HepG2 (cell line): ENCODE measurements at regions not wholly inside any gene's neighbourhood (a gene's known extent, or its start where the extent isn't known, plus 50 kb on each side); places are given as distances from the start of the nearest gene placed in this dataset.

ENCODE experiments used
- BCL3 ChIP-seq: sonication (generic); formaldehyde crosslinking; IDR thresholded peaks from 2 replicates; pipeline ENCODE4 v1.5.1; 2020; ENCODE audit warnings: mild to moderate bottlenecking, missing genetic modification reagents, moderate library complexity
- CENPX ChIP-seq: sonication (generic); formaldehyde crosslinking; IDR thresholded peaks from 2 replicates; pipeline ENCODE4 v1.9.0; 2021; ENCODE audit warnings: mild to moderate bottlenecking, missing genetic modification reagents, moderate library complexity
- CREB1 ChIP-seq, 2 experiments: fragments of 450-650 bp in 1 of 2; IDR thresholded peaks; 2 replicates each; pipeline ENCODE4 v1.6.1; 2016 to 2017; ENCODE audit warnings: control low read depth in 1 of 2, mild to moderate bottlenecking in 1 of 2, missing compliant biosample characterization in 1 of 2, missing genetic modification characterization in 1 of 2
- ERF ChIP-seq: IDR thresholded peaks from 2 replicates; pipeline ENCODE4 v1.6.1; 2018; ENCODE audit warnings: missing biosample characterization, missing genetic modification reagents
- HOMEZ ChIP-seq: IDR thresholded peaks from 2 replicates; pipeline ENCODE4 v1.6.1; 2016; ENCODE audit warnings: low read depth
- IKZF1 ChIP-seq: fragments of 450-650 bp; IDR thresholded peaks from 2 replicates; pipeline ENCODE4 v1.7.1; 2016
- KMT2B ChIP-seq: IDR thresholded peaks from 2 replicates; pipeline ENCODE4 v1.6.1; 2016; ENCODE audit warnings: missing genetic modification reagents, missing compliant biosample characterization
- MTA3 ChIP-seq: sonication (generic); formaldehyde crosslinking; IDR thresholded peaks from 2 replicates; pipeline ENCODE4 v1.4.0; 2020; ENCODE audit warnings: missing genetic modification reagents
- NKX3-1 ChIP-seq: sonication (generic); formaldehyde crosslinking; IDR thresholded peaks from 2 replicates; pipeline ENCODE4 v1.5.0; 2020; ENCODE audit warnings: missing genetic modification reagents
- PBX2 ChIP-seq: IDR thresholded peaks from 2 replicates; pipeline ENCODE4 v1.6.1; 2016; ENCODE audit warnings: control low read depth
- REL ChIP-seq: sonication (generic); formaldehyde crosslinking; conservative IDR thresholded peaks from 2 replicates; pipeline ENCODE4 v1.8.0; 2022; ENCODE audit warnings: mild to moderate bottlenecking, missing genetic modification reagents, moderate library complexity
- RFXANK ChIP-seq: IDR thresholded peaks from 2 replicates; pipeline ENCODE4 v1.6.1; 2016
- SALL2 ChIP-seq: sonication (generic); formaldehyde crosslinking; IDR thresholded peaks from 2 replicates; pipeline ENCODE4 v1.8.1; 2023; ENCODE audit warnings: mild to moderate bottlenecking, missing genetic modification reagents, inconsistent platforms
- THRA ChIP-seq: sonication (generic); formaldehyde crosslinking; IDR thresholded peaks from 2 replicates; pipeline ENCODE4 v1.4.0; 2020; ENCODE audit warnings: missing genetic modification reagents, borderline replicate concordance
- ZBTB20 ChIP-seq: sonication (generic); formaldehyde crosslinking; IDR thresholded peaks from 2 replicates; pipeline ENCODE4 v1.8.1; 2023; ENCODE audit warnings: missing genetic modification reagents, low read depth, mild to moderate bottlenecking, borderline replicate concordance
- ZBTB38 ChIP-seq: sonication (generic); formaldehyde crosslinking; IDR thresholded peaks from 2 replicates; pipeline ENCODE4 v1.5.1; 2020; ENCODE audit warnings: mild to moderate bottlenecking, missing genetic modification reagents
- ZMYM2 ChIP-seq: sonication (generic); formaldehyde crosslinking; IDR thresholded peaks from 2 replicates; pipeline ENCODE4 v1.8.0; 2022; ENCODE audit warnings: mild to moderate bottlenecking, missing genetic modification reagents
- ZNF207 ChIP-seq: fragments of 450-650 bp; IDR thresholded peaks from 2 replicates; pipeline ENCODE4 v1.6.1; 2016; ENCODE audit warnings: antibody characterized with exemption, borderline replicate concordance
- ZNF253 ChIP-seq: sonication (generic); formaldehyde crosslinking; IDR thresholded peaks from 2 replicates; pipeline ENCODE4 v1.8.0; 2022; ENCODE audit warnings: mild to moderate bottlenecking, missing genetic modification reagents, borderline replicate concordance
- ZNF282 ChIP-seq: fragments of 450-650 bp; IDR thresholded peaks from 2 replicates; pipeline ENCODE4 v1.6.1; 2018; ENCODE audit not compliant: partially characterized antibody
- ZNF446 ChIP-seq: sonication (generic); formaldehyde crosslinking; IDR thresholded peaks from 2 replicates; pipeline ENCODE4 v1.5.0; 2020; ENCODE audit warnings: mild to moderate bottlenecking, missing genetic modification reagents
- ZNF597 ChIP-seq: sonication (generic); formaldehyde crosslinking; IDR thresholded peaks from 2 replicates; pipeline ENCODE4 v1.5.0; 2020; ENCODE audit warnings: missing genetic modification reagents
- ZNF629 ChIP-seq: sonication (generic); formaldehyde crosslinking; conservative IDR thresholded peaks from 2 replicates; pipeline ENCODE4 v1.5.0; 2020; ENCODE audit warnings: missing genetic modification reagents
- ZNF7 ChIP-seq: IDR thresholded peaks from 2 replicates; pipeline ENCODE4 v1.6.1; 2016; ENCODE audit warnings: missing biosample characterization, missing genetic modification reagents
- ZNF883 ChIP-seq: sonication (generic); formaldehyde crosslinking; IDR thresholded peaks from 2 replicates; pipeline ENCODE4 v1.5.1; 2020; ENCODE audit warnings: mild to moderate bottlenecking, missing genetic modification reagents; ENCODE audit errors: not compliant biosample characterization
- ZSCAN20 ChIP-seq: sonication (generic); formaldehyde crosslinking; IDR thresholded peaks from 2 replicates; pipeline ENCODE4 v1.4.0; 2020; ENCODE audit warnings: missing genetic modification reagents, mild to moderate bottlenecking, borderline replicate concordance
- ZSCAN31 ChIP-seq: sonication (generic); formaldehyde crosslinking; IDR thresholded peaks from 2 replicates; pipeline ENCODE4 v1.5.0; 2020; ENCODE audit warnings: low read depth, mild to moderate bottlenecking, missing genetic modification reagents

GRCh38 chr6:98657764-98658163 is 176.6 kb upstream of the POU3F2 start (continued):
- TF ChIP-seq THRA (no peak), SALL2 (CRISPR knock-in tag) (no peak), ZSCAN31 (CRISPR knock-in tag) (no peak), ERF (CRISPR knock-in tag) (0 out of 2 replicates have a peak, but pooled peaks have one; percentile 48), REL (CRISPR knock-in tag) (no peak), ZNF597 (CRISPR knock-in tag) (no peak), ZNF282 (no peak), RFXANK (CRISPR knock-in tag) (no peak), ZNF253 (no peak), ZNF629 (CRISPR knock-in tag) (no peak), ZMYM2 (CRISPR knock-in tag) (no peak), ZBTB38 (CRISPR knock-in tag) (no peak), KMT2B (no peak), NKX3-1 (no peak), PBX2 (no peak), ZNF446 (CRISPR knock-in tag) (no peak), HOMEZ (CRISPR knock-in tag) (no peak), ZNF7 (CRISPR knock-in tag) (0 out of 2 replicates have a peak, but pooled peaks have one; percentile 22), IKZF1 (no peak), ZSCAN20 (CRISPR knock-in tag) (no peak), ZNF883 (CRISPR knock-in tag) (no peak), ZBTB20 (CRISPR knock-in tag) (no peak), CREB1 (IDR thresholded peaks at IDR 0.05) (no peak), CREB1 (CRISPR knock-in tag; IDR thresholded peaks at IDR 0.05) (no peak), CENPX (CRISPR knock-in tag) (no peak), BCL3 (CRISPR knock-in tag) (no peak), MTA3 (CRISPR knock-in tag) (no peak), ZNF207 (no peak)
